ENCODE measurements at regions not wholly inside any gene's neighbourhood (a gene's known extent, or its start where the extent isn't known, plus 50 kb on each side); places are given as distances from the start of the nearest gene placed in this dataset.
"Not testable (repeated sequence)": the region's sequence is repeated elsewhere in the genome, so short reads cannot be mapped to it uniquely, and the experiment has no call there.

DNA sequence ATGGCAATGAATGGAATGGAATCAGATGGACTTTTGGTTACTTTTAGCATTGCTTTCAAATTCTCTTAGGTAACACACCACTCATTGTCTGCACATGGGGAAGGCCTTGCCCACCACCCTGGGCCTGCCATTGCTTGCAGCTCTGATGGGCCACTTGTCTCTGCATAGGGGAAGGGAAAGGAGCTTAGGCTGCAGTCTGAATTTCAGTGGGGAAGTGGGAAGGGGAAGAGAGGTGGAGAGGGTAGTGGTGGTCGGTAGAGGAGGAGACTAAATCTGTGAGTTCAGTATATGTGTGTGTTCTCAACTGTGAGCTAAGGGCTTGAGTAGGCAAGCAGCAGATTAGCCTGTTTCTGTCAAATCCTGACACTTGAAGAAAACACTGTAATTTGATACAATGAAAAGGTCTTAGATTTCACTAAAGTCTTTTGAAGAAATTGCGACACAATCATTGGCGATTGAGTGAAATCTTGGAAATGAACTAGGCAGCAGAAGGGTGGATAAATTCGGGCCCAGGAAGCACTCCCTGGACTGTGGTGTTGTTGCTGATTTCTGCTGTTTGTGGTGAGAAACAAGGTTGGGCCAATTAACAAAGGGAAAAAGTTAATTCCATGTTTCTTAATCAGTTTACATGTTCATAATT lies 80.6 kb downstream of the OTOR start:
- TF ChIP-seq, protein P1, sequence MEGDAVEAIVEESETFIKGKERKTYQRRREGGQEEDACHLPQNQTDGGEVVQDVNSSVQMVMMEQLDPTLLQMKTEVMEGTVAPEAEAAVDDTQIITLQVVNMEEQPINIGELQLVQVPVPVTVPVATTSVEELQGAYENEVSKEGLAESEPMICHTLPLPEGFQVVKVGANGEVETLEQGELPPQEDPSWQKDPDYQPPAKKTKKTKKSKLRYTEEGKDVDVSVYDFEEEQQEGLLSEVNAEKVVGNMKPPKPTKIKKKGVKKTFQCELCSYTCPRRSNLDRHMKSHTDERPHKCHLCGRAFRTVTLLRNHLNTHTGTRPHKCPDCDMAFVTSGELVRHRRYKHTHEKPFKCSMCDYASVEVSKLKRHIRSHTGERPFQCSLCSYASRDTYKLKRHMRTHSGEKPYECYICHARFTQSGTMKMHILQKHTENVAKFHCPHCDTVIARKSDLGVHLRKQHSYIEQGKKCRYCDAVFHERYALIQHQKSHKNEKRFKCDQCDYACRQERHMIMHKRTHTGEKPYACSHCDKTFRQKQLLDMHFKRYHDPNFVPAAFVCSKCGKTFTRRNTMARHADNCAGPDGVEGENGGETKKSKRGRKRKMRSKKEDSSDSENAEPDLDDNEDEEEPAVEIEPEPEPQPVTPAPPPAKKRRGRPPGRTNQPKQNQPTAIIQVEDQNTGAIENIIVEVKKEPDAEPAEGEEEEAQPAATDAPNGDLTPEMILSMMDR (IDR thresholded peaks at IDR 0.05; ENCODE audit: control extremely low read depth, extremely low read depth, low read depth, missing control alignments) = no peak
- POLR2A ChIA-PET = no interaction called here
- DNase-seq (ENCODE audit: extremely low spot score) = no peak
- CTCF ChIA-PET = interaction anchor here (0.6 to 1.4 kb wide), 3 partner anchors 10 to 16 kb away, joined by 3 to 4 read pairs (median 3); no protein-coding TSS in a partner anchor

GRCh38 chr20:16835690-16836089 lies 87.5 kb downstream of the OTOR start:
- POLR2A ChIA-PET; DNase-seq (ENCODE audit: extremely low spot score): not testable (repeated sequence)
- CTCF ChIA-PET = interaction anchor here (2.0 to 2.4 kb wide), 2 partner anchors 9 to 14 kb away, joined by 6 to 8 read pairs; no protein-coding TSS in a partner anchor

DNA sequence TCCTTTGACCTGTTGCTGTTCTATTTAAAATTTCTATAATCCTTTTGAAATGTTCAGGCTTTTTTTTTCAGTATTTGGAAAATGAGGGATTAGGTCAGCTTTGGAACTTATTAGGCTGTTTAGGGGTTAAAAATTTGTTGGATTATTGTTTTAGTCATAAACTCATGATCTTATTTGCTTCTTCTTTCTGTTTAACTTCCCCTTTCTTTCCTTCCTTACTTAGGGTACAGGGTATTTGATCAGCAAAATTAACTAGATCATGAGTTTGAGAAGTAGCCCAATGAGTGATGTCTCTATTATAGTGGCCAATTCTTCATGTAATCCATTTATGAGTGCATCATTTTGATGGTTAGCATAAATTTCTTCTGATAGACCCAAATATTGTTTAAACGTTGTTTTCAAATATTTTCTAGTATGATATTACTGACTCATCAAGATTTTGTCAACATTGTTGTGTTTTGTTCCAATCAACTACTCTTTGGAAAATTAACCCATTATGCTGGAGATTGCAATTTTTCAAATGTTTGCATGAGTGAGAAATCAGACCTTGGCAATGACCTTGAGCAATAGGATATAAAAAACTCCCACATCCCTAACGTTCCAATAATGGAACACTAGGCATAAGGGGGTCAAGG lies 94.4 kb downstream of the OTOR start:
- no peak for DNase-seq (ENCODE audit: extremely low spot score)
- ChIA-PET POLR2A (no interaction called here), CTCF (interaction anchor here (1.3 kb wide), 1 partner anchor 21 kb away, joined by 7 read pairs; no protein-coding TSS in a partner anchor)
- TF ChIP-seq, protein P1 (IDR thresholded peaks at IDR 0.05; ENCODE audit: control extremely low read depth, extremely low read depth, low read depth, missing control alignments) = no peak

DNA sequence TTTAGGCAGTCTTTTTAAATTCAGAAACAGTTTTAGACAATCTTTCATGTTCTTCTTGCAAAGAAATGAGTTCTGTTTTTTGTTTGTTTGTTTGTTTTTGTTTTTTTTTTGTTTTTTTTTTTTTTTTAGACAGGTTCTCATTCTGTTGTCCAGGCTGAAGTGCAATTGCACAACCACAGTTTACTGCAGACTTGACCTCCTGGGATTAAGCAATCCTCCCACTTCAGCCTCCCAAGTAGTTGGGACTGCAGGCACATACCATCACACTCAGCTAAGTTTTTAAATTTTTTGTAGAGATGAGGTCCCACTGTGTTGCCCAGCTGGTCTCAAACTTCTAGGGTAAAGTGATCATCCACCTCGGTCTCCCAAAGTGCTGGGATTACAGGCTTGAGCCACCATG lies 96.2 kb downstream of the OTOR start:
- ChIA-PET POLR2A (no interaction called here), CTCF (interaction anchor here (1.3 to 2.0 kb wide), 3 partner anchors 8 to 39 kb away, joined by 3 to 6 read pairs (median 5); no protein-coding TSS in a partner anchor)
- no peak for DNase-seq (ENCODE audit: extremely low spot score)
- TF ChIP-seq, protein P1 (IDR thresholded peaks at IDR 0.05; ENCODE audit: control extremely low read depth, extremely low read depth, low read depth, missing control alignments) = no peak

- DNase-seq (ENCODE audit: extremely low spot score) = no peak
- TF ChIP-seq, protein P1 (IDR thresholded peaks at IDR 0.05; ENCODE audit: control extremely low read depth, extremely low read depth, low read depth, missing control alignments) = no peak
- ChIA-PET CTCF (interaction anchor here (1.8 to 2.0 kb wide), 2 partner anchors 9 to 25 kb away, joined by 6 to 10 read pairs; no protein-coding TSS in a partner anchor), POLR2A (no interaction called here)
These were observed 97.8 kb downstream of the OTOR start for GRCh38 chr20:16846006-16846405.

GRCh38 chr20:16848061-16848460 lies 99.9 kb downstream of the OTOR start:
- no peak for DNase-seq (ENCODE audit: extremely low spot score)
- TF ChIP-seq, protein P1 (IDR thresholded peaks at IDR 0.05; ENCODE audit: control extremely low read depth, extremely low read depth, low read depth, missing control alignments) = no peak
- ChIA-PET CTCF (no interaction called here), POLR2A (no interaction called here)

GRCh38 chr20:16848526-16848925 lies 100.4 kb downstream of the OTOR start:
- TF ChIP-seq, protein P1 (IDR thresholded peaks at IDR 0.05; ENCODE audit: control extremely low read depth, extremely low read depth, low read depth, missing control alignments) = no peak
- ChIA-PET CTCF (no interaction called here), POLR2A (no interaction called here)
- no peak for DNase-seq (ENCODE audit: extremely low spot score)

Measured in GM10248 (cell line).